OCI-LY7 (cell line): ENCODE measurements at regions not wholly inside any gene's neighbourhood (a gene's known extent, or its start where the extent isn't known, plus 50 kb on each side); places are given as distances from the start of the nearest gene placed in this dataset.
A peak's percentile ranks its signal among the peaks of the same experiment; 100 is the strongest.

Experiments
- BruUV-seq: library from RNA; stranded (reverse); fragments of 400-500 nt; replicated peaks from 2 replicates; lab custom pipeline; 2021; lab: Mats Ljungman, UMichigan
- CTCF ChIA-PET: fragments of 300-600 bp; sonication (Branson Sonifier 250); formaldehyde crosslinking; loops from one replicate; lab custom pipeline; 2022; ENCODE audit warnings: antibody characterized with exemption; ENCODE audit not compliant: unreplicated experiment; lab: Charles Lee
- POLR2A ChIA-PET: fragments of 300-600 bp; sonication (Branson Sonifier 250); formaldehyde crosslinking; loops from one replicate; lab custom pipeline; 2022; ENCODE audit warnings: antibody characterized with exemption; lab: Charles Lee
- DNase-seq: peaks from one replicate; pipeline ENCODE4 v3.0.0-alpha.2; 2015; ENCODE audit warnings: low spot score
- H2AFZ ChIP-seq: fragments of 200-600 bp; sonication (generic), shearing (Covaris generic); 2 replicates; pipeline ENCODE4 v1.6.1; 2014; ENCODE audit warnings: mild to moderate bottlenecking, antibody characterized with exemption, low read length, moderate library complexity
- H3K27ac ChIP-seq: fragments of 200-600 bp; sonication (generic); 2 replicates; pipeline ENCODE4 v1.5.1; 2014; ENCODE audit warnings: mixed run types, low read depth, mild to moderate bottlenecking, moderate library complexity, low read length, inconsistent platforms; ENCODE audit not compliant: poor library complexity, severe bottlenecking
- H3K36me3 ChIP-seq: fragments of 200-600 bp; sonication (generic); 2 replicates; pipeline ENCODE4 v1.6.1; 2014; ENCODE audit warnings: mild to moderate bottlenecking, antibody characterized with exemption, low read length, moderate library complexity, mixed read lengths; ENCODE audit not compliant: insufficient read depth
- H3K4me1 ChIP-seq: fragments of 200-600 bp; sonication (generic); 2 replicates; pipeline ENCODE4 v1.5.1; 2014; ENCODE audit warnings: mild to moderate bottlenecking, low read length; ENCODE audit not compliant: insufficient read depth, poor library complexity, severe bottlenecking
- H3K4me2 ChIP-seq: fragments of 200-600 bp; sonication (generic); 2 replicates; pipeline ENCODE4 v1.6.1; 2014; ENCODE audit warnings: mild to moderate bottlenecking, low read length
- H3K4me3 ChIP-seq: fragments of 200-600 bp; sonication (generic); 2 replicates; pipeline ENCODE4 v1.5.1; 2014; ENCODE audit warnings: mild to moderate bottlenecking, low read depth, low read length; ENCODE audit not compliant: poor library complexity, severe bottlenecking
- H3K79me2 ChIP-seq: fragments of 200-600 bp; sonication (generic); 2 replicates; pipeline ENCODE4 v1.6.1; 2016; ENCODE audit warnings: low read depth, mild to moderate bottlenecking, low read length, moderate library complexity, mixed read lengths; ENCODE audit not compliant: insufficient read depth
- H3K9me2 ChIP-seq: fragments of 200-600 bp; sonication (generic); 2 replicates; pipeline ENCODE4 v1.6.1; 2016; ENCODE audit warnings: mild to moderate bottlenecking, low read length, mixed read lengths; ENCODE audit not compliant: insufficient read depth
- H3K9me3 ChIP-seq: fragments of 200-600 bp; sonication (generic); 2 replicates; pipeline ENCODE4 v1.6.1; 2014; ENCODE audit warnings: mild to moderate bottlenecking, mixed run types, low read length, mixed read lengths
- H4K20me1 ChIP-seq: fragments of 200-600 bp; sonication (generic); 2 replicates; pipeline ENCODE4 v1.6.1; 2014; ENCODE audit warnings: mild to moderate bottlenecking, antibody characterized with exemption, low read length, moderate library complexity, mixed read lengths; ENCODE audit not compliant: insufficient read depth
- EZH2phosphoT487 ChIP-seq: fragments of 200-600 bp; sonication (generic); IDR thresholded peaks from 2 replicates; pipeline ENCODE4 v1.6.1; 2018; ENCODE audit warnings: low read depth, borderline replicate concordance, mild to moderate bottlenecking, mixed run types, antibody characterized with exemption, low read length, moderate library complexity, mixed read lengths
- intact Hi-C: fragments of 100-400 bp; cut with micrococcal nuclease; formaldehyde crosslinking; loops from one replicate; pipeline ENCODE4 v1.10.0; 2022; ENCODE audit not compliant: unreplicated experiment
- TF ChIP-seq, protein P1 (sequence below): fragments of 200-600 bp; sonication (generic); conservative IDR thresholded peaks from 2 replicates; pipeline ENCODE4 v1.5.1; 2014; ENCODE audit warnings: mild to moderate bottlenecking, antibody characterized with exemption, low read length, moderate library complexity, mixed read lengths

- no peak overlapping the region for H3K4me2 ChIP-seq
- no TSS peak for BruUV-seq
- no peak for DNase-seq
- no peaks in the 10 kb centered on the region for H3K9me2 ChIP-seq
- ChIA-PET CTCF (no interaction called here), POLR2A (interaction anchor here (1.6 to 1.8 kb wide), 3 partner anchors 11 to 61 kb away, joined by 3 to 6 read pairs (median 4); no protein-coding TSS in a partner anchor)
- no peak overlapping the region for H3K27ac ChIP-seq
- no peaks in the 10 kb centered on the region for H4K20me1 ChIP-seq
- H2AFZ ChIP-seq, result no peak overlapping the region; the same call in 1 of the 2 replicates
- H3K9me3 ChIP-seq, result no peaks in the 10 kb centered on the region
- no peaks in the 10 kb centered on the region for H3K36me3 ChIP-seq
- intact Hi-C loops, result no loop called here
- H3K4me1 ChIP-seq, result peaks cover 17% of the 10 kb centered on the region
- H3K79me2 ChIP-seq, result no peaks in the 10 kb centered on the region
- no peak overlapping the region for H3K4me3 ChIP-seq
- TF ChIP-seq, protein P1, sequence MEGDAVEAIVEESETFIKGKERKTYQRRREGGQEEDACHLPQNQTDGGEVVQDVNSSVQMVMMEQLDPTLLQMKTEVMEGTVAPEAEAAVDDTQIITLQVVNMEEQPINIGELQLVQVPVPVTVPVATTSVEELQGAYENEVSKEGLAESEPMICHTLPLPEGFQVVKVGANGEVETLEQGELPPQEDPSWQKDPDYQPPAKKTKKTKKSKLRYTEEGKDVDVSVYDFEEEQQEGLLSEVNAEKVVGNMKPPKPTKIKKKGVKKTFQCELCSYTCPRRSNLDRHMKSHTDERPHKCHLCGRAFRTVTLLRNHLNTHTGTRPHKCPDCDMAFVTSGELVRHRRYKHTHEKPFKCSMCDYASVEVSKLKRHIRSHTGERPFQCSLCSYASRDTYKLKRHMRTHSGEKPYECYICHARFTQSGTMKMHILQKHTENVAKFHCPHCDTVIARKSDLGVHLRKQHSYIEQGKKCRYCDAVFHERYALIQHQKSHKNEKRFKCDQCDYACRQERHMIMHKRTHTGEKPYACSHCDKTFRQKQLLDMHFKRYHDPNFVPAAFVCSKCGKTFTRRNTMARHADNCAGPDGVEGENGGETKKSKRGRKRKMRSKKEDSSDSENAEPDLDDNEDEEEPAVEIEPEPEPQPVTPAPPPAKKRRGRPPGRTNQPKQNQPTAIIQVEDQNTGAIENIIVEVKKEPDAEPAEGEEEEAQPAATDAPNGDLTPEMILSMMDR, result no peak
Measured at GRCh38 chr12:78396538-78396937, 468.0 kb upstream of the SYT1 start.

GRCh38 chr12:78398750-78399149 is 465.8 kb upstream of the SYT1 start:
- H3K4me2 ChIP-seq, result no peak overlapping the region
- H3K4me3 ChIP-seq, result no peak overlapping the region
- CTCF ChIA-PET, result no interaction called here
- H3K9me3 ChIP-seq, result no peaks in the 10 kb centered on the region
- no peak for DNase-seq
- no peak overlapping the region for H3K27ac ChIP-seq
- peaks cover 12% of the 10 kb centered on the region for H3K4me1 ChIP-seq
- intact Hi-C loops, result no loop called here
- H4K20me1 ChIP-seq, result no peaks in the 10 kb centered on the region
- H3K9me2 ChIP-seq, result no peaks in the 10 kb centered on the region
- no peaks in the 10 kb centered on the region for H3K79me2 ChIP-seq
- POLR2A ChIA-PET, result interaction anchor here (0.6 to 1.8 kb wide), 2 partner anchors 11 to 14 kb away, joined by 3 to 4 read pairs; no protein-coding TSS in a partner anchor
- H2AFZ ChIP-seq, result peak overlapping the region; percentile 38; the same call in 1 of the 2 replicates
- no peak for TF ChIP-seq EZH2phosphoT487
- TF ChIP-seq, protein P1, result no peak
- no TSS peak for BruUV-seq
- H3K36me3 ChIP-seq, result no peaks in the 10 kb centered on the region

- Histone ChIP-seq H3K27ac (no peak overlapping the region), H3K9me3 (no peaks in the 10 kb centered on the region), H2AFZ (peak overlapping the region; percentile 27; the same call in 1 of the 2 replicates), H3K9me2 (no peaks in the 10 kb centered on the region), H3K4me1 (peaks cover 24% of the 10 kb centered on the region), H4K20me1 (no peaks in the 10 kb centered on the region), H3K36me3 (no peaks in the 10 kb centered on the region), H3K4me3 (no peak overlapping the region), H3K4me2 (no peak overlapping the region), H3K79me2 (no peaks in the 10 kb centered on the region)
- BruUV-seq, result no TSS peak
- CTCF ChIA-PET, result no interaction called here
- intact Hi-C loops, result no loop called here
- no peak for DNase-seq
- no peak for TF ChIP-seq EZH2phosphoT487
- TF ChIP-seq, protein P1, result no peak
- POLR2A ChIA-PET, result interaction anchor here (0.9 to 1.4 kb wide), 2 partner anchors 10 kb away, joined by 3 to 5 read pairs; no protein-coding TSS in a partner anchor
Measured at GRCh38 chr12:78402366-78403134, 462.0 kb upstream of the SYT1 start.
